GM12878 (cell line): ENCODE measurements at regions not wholly inside any gene's neighbourhood (a gene's known extent, or its start where the extent isn't known, plus 50 kb on each side); places are given as distances from the start of the nearest gene placed in this dataset.

Experiments used
- BRCA1 ChIP-seq: IDR thresholded peaks from 2 replicates; pipeline ENCODE4 v1.6.1; 2011; ENCODE audit warnings: low read depth, low read length, improper control_type of control experiment
- CBX3 ChIP-seq: fragments of 200-600 bp; sonication (generic); IDR thresholded peaks from 2 replicates; pipeline ENCODE4 v1.6.1; 2016; ENCODE audit warnings: low read depth, borderline replicate concordance
- CHD4 ChIP-seq: fragments of 200-600 bp; sonication (generic); IDR thresholded peaks from 2 replicates; pipeline ENCODE4 v1.6.1; 2016; ENCODE audit warnings: mild to moderate bottlenecking
- DPF2 ChIP-seq: fragments of 450-650 bp; IDR thresholded peaks from 2 replicates; pipeline ENCODE4 v1.6.1; 2017; ENCODE audit warnings: mild to moderate bottlenecking
- MYB ChIP-seq: fragments of 150-350 bp; IDR thresholded peaks from 2 replicates; pipeline ENCODE4 v1.6.1; 2014; ENCODE audit warnings: mild to moderate bottlenecking, low read depth, low read length, borderline replicate concordance
- POLR2AphosphoS5 ChIP-seq: IDR thresholded peaks from 2 replicates; pipeline ENCODE4 v1.6.1; 2011; ENCODE audit warnings: mild to moderate bottlenecking, low read length, inconsistent platforms
- SMC3 ChIP-seq: IDR thresholded peaks from 2 replicates; pipeline ENCODE4 v1.6.1; 2011; ENCODE audit warnings: low read length, improper control_type of control experiment, borderline replicate concordance
- SREBF1 ChIP-seq: IDR thresholded peaks from 2 replicates; pipeline ENCODE4 v1.6.1; 2012; ENCODE audit warnings: mild to moderate bottlenecking, low read length
- SREBF2 ChIP-seq: IDR thresholded peaks from 2 replicates; pipeline ENCODE4 v1.6.1; 2012; ENCODE audit warnings: mild to moderate bottlenecking, low read length
- USF1 ChIP-seq: IDR thresholded peaks from 2 replicates; pipeline ENCODE4 v1.6.1; 2011; ENCODE audit warnings: borderline replicate concordance, low read depth, mild to moderate bottlenecking, moderate library complexity, mixed read lengths, low read length; ENCODE audit not compliant: insufficient read depth; ENCODE audit errors: extremely low read length
- TF ChIP-seq, protein P1 (sequence below): fragments of 450-650 bp; IDR thresholded peaks from 2 replicates; pipeline ENCODE4 v1.6.1; 2017; ENCODE audit warnings: mild to moderate bottlenecking, moderate library complexity
- TF ChIP-seq, protein P2 (sequence below): IDR thresholded peaks from 2 replicates; pipeline ENCODE4 v1.6.1; 2012; ENCODE audit warnings: improper control_type of control experiment, low read depth, low read length; ENCODE audit not compliant: insufficient replicate concordance

- TF ChIP-seq, protein P1, sequence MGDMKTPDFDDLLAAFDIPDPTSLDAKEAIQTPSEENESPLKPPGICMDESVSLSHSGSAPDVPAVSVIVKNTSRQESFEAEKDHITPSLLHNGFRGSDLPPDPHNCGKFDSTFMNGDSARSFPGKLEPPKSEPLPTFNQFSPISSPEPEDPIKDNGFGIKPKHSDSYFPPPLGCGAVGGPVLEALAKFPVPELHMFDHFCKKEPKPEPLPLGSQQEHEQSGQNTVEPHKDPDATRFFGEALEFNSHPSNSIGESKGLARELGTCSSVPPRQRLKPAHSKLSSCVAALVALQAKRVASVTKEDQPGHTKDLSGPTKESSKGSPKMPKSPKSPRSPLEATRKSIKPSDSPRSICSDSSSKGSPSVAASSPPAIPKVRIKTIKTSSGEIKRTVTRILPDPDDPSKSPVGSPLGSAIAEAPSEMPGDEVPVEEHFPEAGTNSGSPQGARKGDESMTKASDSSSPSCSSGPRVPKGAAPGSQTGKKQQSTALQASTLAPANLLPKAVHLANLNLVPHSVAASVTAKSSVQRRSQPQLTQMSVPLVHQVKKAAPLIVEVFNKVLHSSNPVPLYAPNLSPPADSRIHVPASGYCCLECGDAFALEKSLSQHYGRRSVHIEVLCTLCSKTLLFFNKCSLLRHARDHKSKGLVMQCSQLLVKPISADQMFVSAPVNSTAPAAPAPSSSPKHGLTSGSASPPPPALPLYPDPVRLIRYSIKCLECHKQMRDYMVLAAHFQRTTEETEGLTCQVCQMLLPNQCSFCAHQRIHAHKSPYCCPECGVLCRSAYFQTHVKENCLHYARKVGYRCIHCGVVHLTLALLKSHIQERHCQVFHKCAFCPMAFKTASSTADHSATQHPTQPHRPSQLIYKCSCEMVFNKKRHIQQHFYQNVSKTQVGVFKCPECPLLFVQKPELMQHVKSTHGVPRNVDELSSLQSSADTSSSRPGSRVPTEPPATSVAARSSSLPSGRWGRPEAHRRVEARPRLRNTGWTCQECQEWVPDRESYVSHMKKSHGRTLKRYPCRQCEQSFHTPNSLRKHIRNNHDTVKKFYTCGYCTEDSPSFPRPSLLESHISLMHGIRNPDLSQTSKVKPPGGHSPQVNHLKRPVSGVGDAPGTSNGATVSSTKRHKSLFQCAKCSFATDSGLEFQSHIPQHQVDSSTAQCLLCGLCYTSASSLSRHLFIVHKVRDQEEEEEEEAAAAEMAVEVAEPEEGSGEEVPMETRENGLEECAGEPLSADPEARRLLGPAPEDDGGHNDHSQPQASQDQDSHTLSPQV: no peak
- no peak for TF ChIP-seq BRCA1
- TF ChIP-seq USF1: no peak
- TF ChIP-seq CBX3: no peak
- TF ChIP-seq, protein P2, sequence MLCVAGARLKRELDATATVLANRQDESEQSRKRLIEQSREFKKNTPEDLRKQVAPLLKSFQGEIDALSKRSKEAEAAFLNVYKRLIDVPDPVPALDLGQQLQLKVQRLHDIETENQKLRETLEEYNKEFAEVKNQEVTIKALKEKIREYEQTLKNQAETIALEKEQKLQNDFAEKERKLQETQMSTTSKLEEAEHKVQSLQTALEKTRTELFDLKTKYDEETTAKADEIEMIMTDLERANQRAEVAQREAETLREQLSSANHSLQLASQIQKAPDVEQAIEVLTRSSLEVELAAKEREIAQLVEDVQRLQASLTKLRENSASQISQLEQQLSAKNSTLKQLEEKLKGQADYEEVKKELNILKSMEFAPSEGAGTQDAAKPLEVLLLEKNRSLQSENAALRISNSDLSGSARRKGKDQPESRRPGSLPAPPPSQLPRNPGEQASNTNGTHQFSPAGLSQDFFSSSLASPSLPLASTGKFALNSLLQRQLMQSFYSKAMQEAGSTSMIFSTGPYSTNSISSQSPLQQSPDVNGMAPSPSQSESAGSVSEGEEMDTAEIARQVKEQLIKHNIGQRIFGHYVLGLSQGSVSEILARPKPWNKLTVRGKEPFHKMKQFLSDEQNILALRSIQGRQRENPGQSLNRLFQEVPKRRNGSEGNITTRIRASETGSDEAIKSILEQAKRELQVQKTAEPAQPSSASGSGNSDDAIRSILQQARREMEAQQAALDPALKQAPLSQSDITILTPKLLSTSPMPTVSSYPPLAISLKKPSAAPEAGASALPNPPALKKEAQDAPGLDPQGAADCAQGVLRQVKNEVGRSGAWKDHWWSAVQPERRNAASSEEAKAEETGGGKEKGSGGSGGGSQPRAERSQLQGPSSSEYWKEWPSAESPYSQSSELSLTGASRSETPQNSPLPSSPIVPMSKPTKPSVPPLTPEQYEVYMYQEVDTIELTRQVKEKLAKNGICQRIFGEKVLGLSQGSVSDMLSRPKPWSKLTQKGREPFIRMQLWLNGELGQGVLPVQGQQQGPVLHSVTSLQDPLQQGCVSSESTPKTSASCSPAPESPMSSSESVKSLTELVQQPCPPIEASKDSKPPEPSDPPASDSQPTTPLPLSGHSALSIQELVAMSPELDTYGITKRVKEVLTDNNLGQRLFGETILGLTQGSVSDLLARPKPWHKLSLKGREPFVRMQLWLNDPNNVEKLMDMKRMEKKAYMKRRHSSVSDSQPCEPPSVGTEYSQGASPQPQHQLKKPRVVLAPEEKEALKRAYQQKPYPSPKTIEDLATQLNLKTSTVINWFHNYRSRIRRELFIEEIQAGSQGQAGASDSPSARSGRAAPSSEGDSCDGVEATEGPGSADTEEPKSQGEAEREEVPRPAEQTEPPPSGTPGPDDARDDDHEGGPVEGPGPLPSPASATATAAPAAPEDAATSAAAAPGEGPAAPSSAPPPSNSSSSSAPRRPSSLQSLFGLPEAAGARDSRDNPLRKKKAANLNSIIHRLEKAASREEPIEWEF: no peak
- TF ChIP-seq CHD4: no peak
- TF ChIP-seq DPF2: no peak
- no peak for TF ChIP-seq SREBF2
- no peak for TF ChIP-seq SREBF1
- no peak for TF ChIP-seq MYB
- no peak for TF ChIP-seq POLR2AphosphoS5
- TF ChIP-seq SMC3: peak; percentile 35; the same call in 1 of the 2 replicates
Observed at GRCh38 chr4:116180157-116180601, 905.2 kb downstream of the TRAM1L1 start (continued).
